AG09309 (cell line): ENCODE measurements at regions not wholly inside any gene's neighbourhood (a gene's known extent, or its start where the extent isn't known, plus 50 kb on each side); places are given as distances from the start of the nearest gene placed in this dataset.
"Not testable (repeated sequence)": the region's sequence is repeated elsewhere in the genome, so short reads cannot be mapped to it uniquely, and the experiment has no call there.

Source experiments
- DNase-seq: peaks from one replicate; pipeline ENCODE4 v3.0.0-alpha.2; 2010; ENCODE audit warnings: low read depth
- H3K4me3 ChIP-seq: 2 replicates; pipeline ENCODE4 v1.5.1; 2011; ENCODE audit warnings: mild to moderate bottlenecking, low read depth, low read length, moderate library complexity; ENCODE audit not compliant: control insufficient read depth
- CTCF ChIP-seq: IDR thresholded peaks from 2 replicates; pipeline ENCODE4 v1.5.1; 2011; ENCODE audit warnings: mild to moderate bottlenecking, low read depth, low read length, inconsistent platforms; ENCODE audit not compliant: insufficient read depth, control insufficient read depth; ENCODE audit errors: missing control alignments

- no peak for DNase-seq
- no peak for TF ChIP-seq CTCF
- no peak overlapping the region for H3K4me3 ChIP-seq
Observed at GRCh38 chr1:73009938-73010337, 727.6 kb upstream of the NEGR1 start.

DNA sequence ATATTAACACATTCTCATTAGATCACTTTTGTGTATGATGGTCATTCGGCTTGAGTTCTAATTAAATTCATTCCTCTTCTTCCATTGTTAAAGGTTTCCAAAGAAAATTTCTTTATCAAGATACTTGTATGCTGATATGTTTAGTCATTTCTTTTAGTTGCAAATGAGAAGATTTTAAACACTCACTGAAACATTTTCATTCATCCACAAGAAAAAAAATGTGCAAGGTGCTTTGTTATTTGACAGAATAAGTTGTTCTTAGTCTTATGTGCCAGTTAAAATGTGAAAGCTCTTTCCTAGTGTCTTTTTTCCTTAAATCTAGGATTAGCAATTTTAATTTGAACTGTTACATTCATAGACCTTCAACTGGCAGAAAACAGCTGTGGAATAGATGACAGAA is 727.0 kb upstream of the NEGR1 start:
- H3K4me3 ChIP-seq = no peak overlapping the region
- DNase-seq = no peak
- TF ChIP-seq CTCF = no peak

DNA sequence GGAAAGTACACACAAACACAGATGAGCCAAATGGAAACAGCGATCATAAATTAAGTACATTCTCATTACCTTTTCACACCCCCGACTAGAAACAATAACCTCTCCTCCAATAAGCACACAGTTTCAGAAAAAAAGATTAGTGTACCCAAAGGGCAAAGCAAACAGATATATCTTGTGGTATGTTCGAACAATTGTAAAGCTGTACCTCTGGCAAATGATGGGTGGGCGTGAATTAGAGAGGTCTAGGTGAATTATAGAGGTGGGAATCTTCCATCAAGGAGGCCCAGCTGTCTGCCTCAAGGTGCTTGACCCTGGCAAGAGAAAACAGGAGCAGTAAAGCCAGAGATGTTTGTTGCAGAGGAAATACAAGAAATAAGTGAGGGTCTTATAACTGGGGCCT is 715.3 kb upstream of the NEGR1 start:
- TF ChIP-seq CTCF = no peak
- H3K4me3 ChIP-seq = no peak overlapping the region
- DNase-seq = no peak

- H3K4me3 ChIP-seq = no peak overlapping the region
- DNase-seq = no peak
- no peak for TF ChIP-seq CTCF
Observed at GRCh38 chr1:72997041-72997440, 714.7 kb upstream of the NEGR1 start.

GRCh38 chr1:72987871-72988270 is 705.5 kb upstream of the NEGR1 start:
- not testable (repeated sequence) for H3K4me3 ChIP-seq, DNase-seq

DNA sequence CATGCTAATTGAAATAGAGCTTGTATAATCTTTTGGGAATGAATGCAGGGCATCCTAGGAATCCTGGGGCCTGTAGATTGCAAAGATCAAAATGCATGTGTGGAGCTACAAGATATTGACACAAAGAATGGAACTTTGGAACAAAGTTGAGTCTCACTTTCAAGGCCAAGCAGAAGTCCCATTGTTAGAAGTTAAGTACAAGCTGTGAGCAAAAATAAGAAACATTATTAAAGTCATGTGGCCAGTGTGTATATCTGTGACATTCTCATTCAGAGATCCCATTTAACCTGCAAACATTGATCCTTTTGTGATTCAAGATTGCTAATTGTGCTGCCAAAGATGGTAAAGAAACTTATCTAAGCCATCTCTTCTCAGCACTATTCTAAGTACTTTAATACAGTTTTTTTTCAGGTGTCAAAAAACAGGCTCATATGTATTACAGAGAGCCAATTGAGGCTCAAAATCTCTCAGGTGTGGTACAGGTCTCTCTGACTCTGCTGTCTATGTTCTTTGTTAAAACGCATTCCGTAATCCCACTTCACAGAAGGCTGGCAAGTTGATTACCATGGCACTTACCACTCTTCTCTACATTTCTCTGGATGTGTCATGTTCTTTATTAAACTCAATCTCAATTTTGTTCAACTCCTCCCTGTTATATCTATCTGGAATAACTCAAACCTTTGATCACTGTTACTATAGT is 704.4 kb upstream of the NEGR1 start:
- TF ChIP-seq CTCF = no peak
- no peak for DNase-seq
- H3K4me3 ChIP-seq = no peak overlapping the region

GRCh38 chr1:72985024-72985423 is 702.7 kb upstream of the NEGR1 start:
- not testable (repeated sequence) for DNase-seq, H3K4me3 ChIP-seq

- not testable (repeated sequence) for DNase-seq, H3K4me3 ChIP-seq
Observed at GRCh38 chr1:72983011-72983410, 700.7 kb upstream of the NEGR1 start.
